ENCODE measurements at regions not wholly inside any gene's neighbourhood (a gene's known extent, or its start where the extent isn't known, plus 50 kb on each side); places are given as distances from the start of the nearest gene placed in this dataset.
"Not testable (repeated sequence)": the region's sequence is repeated elsewhere in the genome, so short reads cannot be mapped to it uniquely, and the experiment has no call there.

GRCh38 chr15:69876064-69876940, 221.4 kb downstream of the TLE3 start:
- DNase-seq: no peak

- DNase-seq: not testable (repeated sequence)
Measured at GRCh38 chr15:69879963-69880362, 217.8 kb downstream of the TLE3 start.

- DNase-seq: no peak
Measured at GRCh38 chr15:69880571-69881301, 217.0 kb downstream of the TLE3 start.

GRCh38 chr15:69881302-69881670, 216.4 kb downstream of the TLE3 start:
- DNase-seq: no peak

- no peak for DNase-seq
Measured at GRCh38 chr15:69881766-69882165, 216.0 kb downstream of the TLE3 start.

- no peak for DNase-seq
Measured at GRCh38 chr15:69883306-69883705, 214.4 kb downstream of the TLE3 start.

GRCh38 chr15:69885173-69885955, 212.4 kb downstream of the TLE3 start:
- DNase-seq: no peak

- no peak for DNase-seq
Measured at GRCh38 chr15:69887009-69887408, 210.7 kb downstream of the TLE3 start.

- no peak for DNase-seq
Measured at GRCh38 chr15:69887553-69887952, 210.2 kb downstream of the TLE3 start.

GRCh38 chr15:69888406-69888805, 209.3 kb downstream of the TLE3 start:
- DNase-seq: no peak

- DNase-seq: no peak
Measured at GRCh38 chr15:69891070-69891536, 206.6 kb downstream of the TLE3 start.

GRCh38 chr15:69891606-69892005, 206.1 kb downstream of the TLE3 start:
- no peak for DNase-seq

GRCh38 chr15:69892351-69892750, 205.4 kb downstream of the TLE3 start:
- DNase-seq: no peak

- DNase-seq: no peak
Measured at GRCh38 chr15:69893086-69893485, 204.6 kb downstream of the TLE3 start.

GRCh38 chr15:69893863-69894262, 203.9 kb downstream of the TLE3 start:
- no peak for DNase-seq

- no peak for DNase-seq
Measured at GRCh38 chr15:69895202-69895601, 202.5 kb downstream of the TLE3 start.

- no peak for DNase-seq
Measured at GRCh38 chr15:69896606-69897005, 201.1 kb downstream of the TLE3 start.

GRCh38 chr15:69897061-69897460, 200.7 kb downstream of the TLE3 start:
- DNase-seq: no peak

- DNase-seq: no peak
Measured at GRCh38 chr15:69897471-69898237, 200.1 kb downstream of the TLE3 start.

GRCh38 chr15:69898243-69898642, 199.5 kb downstream of the TLE3 start:
- no peak for DNase-seq

- DNase-seq: no peak
Measured at GRCh38 chr15:69902414-69903062, 195.2 kb downstream of the TLE3 start.

Measured in GF-D8 (cell line).